EH (cell line): ENCODE measurements at regions not wholly inside any gene's neighbourhood (a gene's known extent, or its start where the extent isn't known, plus 50 kb on each side); places are given as distances from the start of the nearest gene placed in this dataset.
A peak's percentile ranks its signal among the peaks of the same experiment; 100 is the strongest.
"Not testable (repeated sequence)": the region's sequence is repeated elsewhere in the genome, so short reads cannot be mapped to it uniquely, and the experiment has no call there.

Source experiments
- DNase-seq: peaks from one replicate; pipeline ENCODE4 v3.0.0-alpha.2; 2015; ENCODE audit warnings: low read depth

DNA sequence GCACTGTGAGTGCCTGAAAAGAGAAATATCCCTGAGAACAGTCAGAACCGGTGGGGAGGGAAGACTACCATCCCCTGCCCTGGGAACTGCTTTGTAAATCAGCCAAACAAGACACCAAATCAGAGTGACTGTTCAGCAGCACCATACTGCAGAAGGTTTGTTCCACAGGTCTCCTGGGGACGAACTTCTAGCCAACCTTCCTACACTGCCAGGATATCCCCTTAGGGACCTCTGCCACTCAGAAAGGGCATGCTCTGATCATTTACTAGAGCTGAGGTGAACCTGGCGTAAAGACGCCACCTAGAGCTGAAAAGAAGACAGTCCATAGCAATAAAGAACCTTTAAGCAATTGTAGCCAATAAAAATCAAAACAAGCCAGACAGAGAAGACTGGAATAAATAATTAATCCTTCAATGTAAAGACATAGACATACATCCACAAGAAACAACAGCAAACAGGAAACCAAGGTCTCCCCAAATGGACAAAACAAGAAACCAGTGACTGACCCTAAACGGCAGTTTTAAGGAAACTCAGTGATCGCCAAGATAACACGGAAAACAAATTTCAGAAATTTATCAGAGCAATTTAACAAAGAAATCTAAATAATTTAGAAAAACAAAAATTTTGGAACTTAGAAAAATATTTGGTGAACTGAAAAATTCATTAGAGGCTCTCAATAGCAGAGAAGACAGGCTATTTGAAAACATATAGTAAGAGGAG lies 228.1 kb upstream of the AMIGO2 start:
- peak; percentile 83 for DNase-seq

DNA sequence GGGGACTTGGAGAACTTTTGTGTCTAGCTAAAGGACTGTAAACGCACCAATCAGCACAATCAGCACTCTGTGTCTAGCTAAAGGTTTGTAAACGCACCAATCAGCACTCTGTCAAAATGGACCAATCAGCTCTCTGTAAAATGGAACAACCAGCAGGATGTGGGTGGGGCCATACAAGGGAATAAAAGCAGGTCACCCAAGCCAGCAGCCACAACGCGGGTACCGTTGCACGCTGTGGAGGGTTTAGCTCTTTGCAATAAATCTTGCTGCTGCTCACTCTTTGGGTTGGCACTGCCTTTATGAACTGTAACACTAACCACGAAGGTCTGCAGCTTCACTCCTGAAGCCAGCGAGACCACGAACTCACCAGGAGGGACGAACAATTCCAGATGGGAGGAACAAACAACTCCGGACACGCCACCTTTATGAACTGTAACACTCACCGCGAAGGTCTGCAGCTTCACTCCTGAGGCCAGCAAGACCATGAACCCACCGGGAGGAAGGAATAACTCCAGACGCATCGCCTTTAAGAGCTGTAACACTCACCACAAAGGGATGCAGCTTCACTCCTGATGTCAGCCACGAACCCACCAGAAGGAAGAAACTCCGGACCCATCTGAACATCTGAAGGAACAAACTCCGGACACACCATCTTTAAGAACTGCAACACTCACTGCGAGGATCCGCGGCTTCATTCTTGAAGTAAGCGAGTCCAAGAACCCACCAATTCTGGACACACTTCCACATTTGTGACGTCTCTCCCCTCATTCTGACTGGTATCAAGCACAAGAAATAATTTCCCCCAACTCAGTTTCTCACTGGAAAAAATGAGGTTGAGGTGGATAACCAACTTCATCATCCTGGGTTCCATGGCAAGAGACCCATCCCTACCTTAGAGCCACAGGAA lies 227.3 kb upstream of the AMIGO2 start:
- not testable (repeated sequence) for DNase-seq

DNA sequence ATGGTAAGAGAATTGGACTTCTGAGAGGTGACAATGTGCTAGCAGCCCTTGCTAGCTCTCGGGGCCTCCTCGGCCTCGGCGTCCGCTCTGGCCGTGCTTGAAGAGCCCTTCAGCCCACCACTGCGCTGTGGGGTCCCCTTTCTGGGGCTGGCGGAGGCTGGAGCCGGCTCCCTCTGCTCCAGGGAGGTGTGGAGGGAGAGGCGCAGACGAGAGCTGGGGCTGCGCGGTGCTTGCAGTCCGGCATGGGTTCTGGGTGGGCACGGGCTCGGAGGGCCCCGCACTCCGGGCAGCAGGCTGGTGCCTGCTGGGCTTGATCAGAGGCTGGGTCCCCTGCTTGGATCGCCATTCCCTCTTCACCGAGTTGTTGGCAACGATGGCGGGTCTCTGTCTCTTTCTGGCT lies 226.4 kb upstream of the AMIGO2 start:
- no peak for DNase-seq

DNA sequence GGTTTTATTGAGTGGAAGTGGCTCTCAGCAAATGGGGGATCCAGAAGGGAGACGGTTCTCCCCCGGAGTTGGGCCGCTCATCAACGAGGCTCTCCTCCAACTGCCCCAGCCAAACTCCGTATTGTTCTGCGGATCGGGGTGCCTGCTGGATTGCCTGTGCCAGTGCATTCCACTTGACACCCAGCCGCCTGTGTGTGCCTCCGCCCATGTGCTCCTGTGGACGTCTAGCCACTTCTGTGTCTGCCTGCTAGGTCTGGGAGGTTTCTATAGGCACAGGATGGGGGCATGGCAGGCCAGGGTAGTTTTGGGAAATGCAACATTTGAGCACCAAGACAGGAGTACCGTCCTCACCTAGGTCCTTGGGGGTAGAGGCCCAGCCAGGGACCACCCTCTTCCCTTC lies 225.7 kb upstream of the AMIGO2 start:
- DNase-seq, result no peak

DNA sequence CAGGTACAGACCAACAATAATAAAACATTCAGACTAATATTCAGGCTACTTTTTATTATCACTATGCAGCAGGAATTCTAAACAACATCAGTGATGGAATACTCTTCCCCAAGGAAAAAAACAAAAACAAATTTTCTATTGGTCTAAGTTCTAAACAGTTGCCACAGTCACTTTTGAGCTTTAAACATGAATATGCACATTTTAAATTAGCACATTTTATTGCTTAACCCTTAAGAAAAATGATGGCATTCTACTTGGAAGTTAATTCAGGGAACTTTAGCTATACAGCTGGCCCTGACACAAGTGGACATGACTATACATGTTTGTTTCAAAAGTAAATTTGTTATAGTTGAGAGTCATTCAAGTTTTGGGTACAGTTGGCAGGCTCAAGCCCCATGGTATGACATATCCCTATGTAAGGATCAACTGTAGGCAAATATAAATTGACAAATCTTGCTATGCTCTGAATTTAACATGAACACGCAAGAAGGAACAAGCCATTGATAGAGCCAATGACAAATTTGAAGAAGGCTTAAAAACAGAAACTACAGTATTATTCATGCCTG lies 224.3 kb upstream of the AMIGO2 start:
- no peak for DNase-seq

GRCh38 chr12:47303207-47303606 lies 223.4 kb upstream of the AMIGO2 start:
- DNase-seq, result peak; percentile 90

DNA sequence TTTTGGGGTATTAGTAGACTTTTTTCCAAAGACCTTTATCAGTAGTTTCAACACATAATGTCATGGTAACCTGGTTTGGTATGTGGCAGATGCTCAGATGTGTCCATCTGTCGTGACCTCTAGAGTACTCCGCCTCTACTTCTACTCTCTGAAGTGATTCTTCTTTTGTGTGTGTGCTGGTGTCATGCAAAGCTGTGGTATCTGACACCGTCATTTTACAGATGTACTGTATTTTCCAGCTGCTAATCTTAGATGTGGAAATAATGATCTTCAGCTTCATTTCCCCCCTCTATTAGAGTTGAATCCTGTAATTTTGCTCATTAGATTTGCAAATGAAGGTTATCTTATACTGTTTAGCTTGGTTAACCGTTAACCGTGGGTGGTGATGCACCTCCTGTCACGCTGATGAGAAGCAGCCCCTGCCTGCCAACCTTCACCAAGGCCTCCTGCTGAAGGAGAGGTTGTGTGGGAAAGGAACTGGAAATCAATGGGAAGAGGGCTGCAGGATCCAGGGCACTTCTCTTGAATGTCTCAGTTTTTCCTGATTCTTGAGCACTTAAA lies 222.4 kb upstream of the AMIGO2 start:
- peak; percentile 33 for DNase-seq

GRCh38 chr12:47299586-47299985 lies 219.8 kb upstream of the AMIGO2 start:
- DNase-seq, result no peak

DNA sequence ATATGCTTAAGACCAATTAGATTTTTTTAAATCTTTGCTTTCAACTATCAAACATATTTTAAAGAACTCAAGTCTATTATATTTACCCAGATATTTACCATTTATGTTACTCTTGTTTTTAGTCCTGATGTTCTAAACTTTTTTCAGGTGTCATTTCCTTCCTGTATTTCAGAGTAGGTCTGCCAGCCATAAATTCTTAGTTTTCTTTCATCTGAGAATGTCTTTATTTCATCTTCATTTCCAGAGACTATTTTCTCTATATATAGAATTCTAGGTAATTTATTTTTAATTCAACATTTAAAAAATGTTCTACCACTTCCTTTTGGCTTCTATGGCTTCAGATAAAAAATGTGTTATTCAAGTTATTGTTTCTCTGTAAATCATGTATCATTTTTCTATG lies 218.2 kb upstream of the AMIGO2 start:
- DNase-seq, result no peak

DNA sequence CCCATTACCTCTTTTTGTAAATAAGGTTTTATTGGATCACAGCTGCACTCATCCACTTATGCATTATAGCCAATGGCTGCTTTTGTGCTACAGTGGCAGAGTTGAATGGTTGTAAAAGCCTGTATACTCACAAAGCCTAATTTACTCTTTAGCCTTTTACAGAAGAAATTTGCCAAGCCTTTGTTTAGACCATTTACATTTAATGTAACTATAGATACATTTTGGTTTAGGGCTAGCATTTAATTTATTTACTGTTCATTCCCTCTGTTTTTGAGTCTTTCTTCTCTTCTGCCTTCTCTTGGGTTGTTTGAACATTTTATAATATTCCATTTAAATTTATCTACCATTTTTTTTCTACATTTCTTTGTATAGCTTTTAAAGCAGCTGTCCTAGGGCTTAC lies 217.1 kb upstream of the AMIGO2 start:
- DNase-seq, result no peak

- DNase-seq, result no peak
Measured at GRCh38 chr12:47293406-47293805, 213.6 kb upstream of the AMIGO2 start.

GRCh38 chr12:47286676-47287075 lies 206.9 kb upstream of the AMIGO2 start:
- DNase-seq, result no peak
